NCI-H187 (cell line): ENCODE measurements at regions not wholly inside any gene's neighbourhood (a gene's known extent, or its start where the extent isn't known, plus 50 kb on each side); places are given as distances from the start of the nearest gene placed in this dataset.

ENCODE experiments used
- DNase-seq, 2 experiments: peaks; one replicate each; lab custom pipeline; 2025; lab: John Stamatoyannopoulos, UW

GRCh38 chr14:34243401-34243800, 218.6 kb downstream of the SPTSSA start:
- no peak for DNase-seq

GRCh38 chr14:34243001-34243400, 219.0 kb downstream of the SPTSSA start:
- no peak for DNase-seq

- no peak for DNase-seq
Observed at GRCh38 chr14:34241185-34241711, 220.8 kb downstream of the SPTSSA start.

- no peak for DNase-seq
Observed at GRCh38 chr14:34238610-34239009, 223.4 kb downstream of the SPTSSA start.

GRCh38 chr14:34237677-34238076, 224.4 kb downstream of the SPTSSA start:
- no peak for DNase-seq

- no peak for DNase-seq
Observed at GRCh38 chr14:34237081-34237480, 225.0 kb downstream of the SPTSSA start.

- no peak for DNase-seq
Observed at GRCh38 chr14:34235643-34236300, 226.3 kb downstream of the SPTSSA start.

- no peak for DNase-seq
Observed at GRCh38 chr14:34234258-34234657, 227.8 kb downstream of the SPTSSA start.

- DNase-seq = no peak
Observed at GRCh38 chr14:34233619-34234018, 228.4 kb downstream of the SPTSSA start.

GRCh38 chr14:34232790-34233189, 229.2 kb downstream of the SPTSSA start:
- DNase-seq = no peak

- DNase-seq = no peak
Observed at GRCh38 chr14:34231626-34232025, 230.4 kb downstream of the SPTSSA start.

- no peak for DNase-seq
Observed at GRCh38 chr14:34229140-34229539, 232.9 kb downstream of the SPTSSA start.

- no peak for DNase-seq
Observed at GRCh38 chr14:34228650-34228976, 233.4 kb downstream of the SPTSSA start.

- peak in 1 of 2 experiments; percentile 35 for DNase-seq
Observed at GRCh38 chr14:34227834-34228649, 234.0 kb downstream of the SPTSSA start.

- DNase-seq = no peak
Observed at GRCh38 chr14:34224221-34224620, 237.8 kb downstream of the SPTSSA start.

GRCh38 chr14:34223373-34224148, 238.5 kb downstream of the SPTSSA start:
- DNase-seq = no peak

GRCh38 chr14:34222867-34223266, 239.2 kb downstream of the SPTSSA start:
- DNase-seq = no peak

GRCh38 chr14:34222122-34222521, 239.9 kb downstream of the SPTSSA start:
- DNase-seq = no peak

GRCh38 chr14:34220921-34221320, 241.1 kb downstream of the SPTSSA start:
- no peak for DNase-seq

GRCh38 chr14:34220378-34220706, 241.7 kb downstream of the SPTSSA start:
- DNase-seq = no peak

- DNase-seq = no peak
Observed at GRCh38 chr14:34219661-34220377, 242.2 kb downstream of the SPTSSA start.

- no peak for DNase-seq
Observed at GRCh38 chr14:34218881-34219280, 243.2 kb downstream of the SPTSSA start.
